Left lung (tissue), 4 donors: ENCODE measurements at regions not wholly inside any gene's neighbourhood (a gene's known extent, or its start where the extent isn't known, plus 50 kb on each side); places are given as distances from the start of the nearest gene placed in this dataset.
A peak's percentile ranks its signal among the peaks of the same experiment; 100 is the strongest.

ENCODE experiments used
- ATAC-seq: fragments of 200-7000 bp; cut with Tn5 transposase; one replicate; pipeline ENCODE4 v1.9.1; 2020; ENCODE audit warnings: moderate library complexity
- DNase-seq, 4 donors: peaks; one replicate each; pipeline ENCODE4 v3.0.0-alpha.2; 2013 to 2020
- H3K27ac ChIP-seq, 2 donors: fragments of 200-600 bp; sonication (generic) in 1 of 2; one replicate each; pipeline versions ENCODE4 v1.5.0 to v1.8.0; 2020 to 2021
- H3K27me3 ChIP-seq, 2 donors: fragments of 200-600 bp; sonication (generic) in 1 of 2; one replicate each; pipeline versions ENCODE4 v1.5.0 to v1.8.0; 2020 to 2021
- H3K36me3 ChIP-seq, 2 donors: fragments of 200-600 bp; sonication (generic) in 1 of 2; one replicate each; pipeline versions ENCODE4 v1.5.0 to v1.8.0; 2020 to 2021
- H3K4me1 ChIP-seq, 2 donors: fragments of 200-600 bp; one replicate each; pipeline ENCODE4 v1.8.0; 2021
- H3K4me3 ChIP-seq, 2 donors: fragments of 200-600 bp; sonication (generic) in 1 of 2; one replicate each; pipeline versions ENCODE4 v1.5.0 to v1.8.0; 2020 to 2021; ENCODE audit warnings: mild to moderate bottlenecking in 1 of 2
- H3K9me3 ChIP-seq, 2 donors: fragments of 200-600 bp; sonication (generic) in 1 of 2; one replicate each; pipeline versions ENCODE4 v1.5.0 to v1.8.0; 2020 to 2021
- intact Hi-C, 2 donors: fragments of 100-400 bp; cut with DNase I; formaldehyde crosslinking; loops; one replicate each; pipeline versions ENCODE4 v1.11.2 to v1.14.2; 2022
- TF ChIP-seq, protein P1 (sequence below), 2 donors: fragments of 200-600 bp; sonication (generic) in 1 of 2; IDR thresholded peaks; one replicate each; pipeline versions ENCODE4 v1.5.0 to v1.8.0; 2021; ENCODE audit warnings: antibody characterized with exemption in 2 of 2
- donor health status: DM: no; HTN: yes; CAD: no.
- donor health status: DM: no; HTN: no; CAD: no.

GRCh38 chr5:61253547-61253946 lies 78.5 kb upstream of the ZSWIM6 start:
- no peak for DNase-seq
- Histone ChIP-seq H3K27ac (no peak overlapping the region), H3K9me3 (peaks cover 0 to 3% of the 10 kb centered on the region in 2 donors), H3K4me1 (peaks cover 0 to 7% of the 10 kb centered on the region in 2 donors), H3K4me3 (no peak overlapping the region), H3K36me3 (no peaks in the 10 kb centered on the region), H3K27me3 (no peaks in the 10 kb centered on the region)
- no peak for ATAC-seq
- intact Hi-C loops, result no loop called here
- TF ChIP-seq, protein P1, sequence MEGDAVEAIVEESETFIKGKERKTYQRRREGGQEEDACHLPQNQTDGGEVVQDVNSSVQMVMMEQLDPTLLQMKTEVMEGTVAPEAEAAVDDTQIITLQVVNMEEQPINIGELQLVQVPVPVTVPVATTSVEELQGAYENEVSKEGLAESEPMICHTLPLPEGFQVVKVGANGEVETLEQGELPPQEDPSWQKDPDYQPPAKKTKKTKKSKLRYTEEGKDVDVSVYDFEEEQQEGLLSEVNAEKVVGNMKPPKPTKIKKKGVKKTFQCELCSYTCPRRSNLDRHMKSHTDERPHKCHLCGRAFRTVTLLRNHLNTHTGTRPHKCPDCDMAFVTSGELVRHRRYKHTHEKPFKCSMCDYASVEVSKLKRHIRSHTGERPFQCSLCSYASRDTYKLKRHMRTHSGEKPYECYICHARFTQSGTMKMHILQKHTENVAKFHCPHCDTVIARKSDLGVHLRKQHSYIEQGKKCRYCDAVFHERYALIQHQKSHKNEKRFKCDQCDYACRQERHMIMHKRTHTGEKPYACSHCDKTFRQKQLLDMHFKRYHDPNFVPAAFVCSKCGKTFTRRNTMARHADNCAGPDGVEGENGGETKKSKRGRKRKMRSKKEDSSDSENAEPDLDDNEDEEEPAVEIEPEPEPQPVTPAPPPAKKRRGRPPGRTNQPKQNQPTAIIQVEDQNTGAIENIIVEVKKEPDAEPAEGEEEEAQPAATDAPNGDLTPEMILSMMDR (IDR thresholded peaks at IDR 0.05), result no peak

DNA sequence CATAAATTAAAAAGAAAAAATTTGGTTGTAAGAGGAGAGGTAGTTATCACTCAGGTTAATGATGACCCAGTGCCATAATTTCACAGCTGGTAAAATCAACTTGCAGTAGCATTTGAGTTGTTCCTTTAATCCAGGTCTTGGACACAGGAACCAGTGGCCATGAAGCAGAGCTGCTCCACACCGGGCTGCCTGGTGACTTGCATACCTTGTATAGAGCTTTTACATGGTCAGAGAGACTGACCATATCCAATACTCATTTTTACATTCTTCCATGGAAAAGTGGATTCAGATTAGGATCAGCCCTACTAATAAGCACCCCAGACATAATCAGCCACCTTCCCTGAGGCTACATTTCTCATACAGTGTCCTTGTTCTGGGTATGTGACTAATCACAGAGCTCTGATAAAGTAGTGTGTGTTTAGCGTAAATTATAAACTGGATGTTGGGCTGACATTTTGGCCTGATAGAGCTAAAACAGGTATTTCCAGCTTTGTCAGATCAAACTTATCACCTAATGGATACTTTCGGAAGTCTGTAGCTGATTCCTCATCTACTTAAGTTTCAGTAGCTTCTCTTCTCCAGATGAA lies 77.0 kb upstream of the ZSWIM6 start:
- intact Hi-C loops, result no loop called here
- H3K9me3 ChIP-seq, result peaks cover 0 to under 1% of the 10 kb centered on the region in 2 donors
- DNase-seq (peak in 1 of 4 donors; percentile 20), ATAC-seq (peak; percentile 38)
- H3K36me3 ChIP-seq, result no peaks in the 10 kb centered on the region
- H3K4me1 ChIP-seq, result peaks cover 0 to 7% of the 10 kb centered on the region in 2 donors
- no peaks in the 10 kb centered on the region for H3K27me3 ChIP-seq
- H3K27ac ChIP-seq, result no peak overlapping the region
- H3K4me3 ChIP-seq, result no peak overlapping the region
- TF ChIP-seq, protein P1 (IDR thresholded peaks at IDR 0.05), result no peak

GRCh38 chr5:61256474-61256873 lies 75.6 kb upstream of the ZSWIM6 start:
- intact Hi-C loops, result no loop called here
- Histone ChIP-seq H3K27ac (peak overlapping the region in 1 of 2 donors; percentile 54), H3K36me3 (no peaks in the 10 kb centered on the region), H3K4me3 (no peak overlapping the region), H3K4me1 (peaks cover 5 to 7% of the 10 kb centered on the region in 2 donors), H3K9me3 (no peaks in the 10 kb centered on the region), H3K27me3 (no peaks in the 10 kb centered on the region)
- TF ChIP-seq, protein P1 (IDR thresholded peaks at IDR 0.05), result no peak
- peak; percentile 90 for ATAC-seq
- peak in 3 of 4 donors; percentile 15 to 86 (median 80) for DNase-seq

- Histone ChIP-seq H3K4me1 (peaks cover 7 to 12% of the 10 kb centered on the region in 2 donors), H3K27ac (no peak overlapping the region), H3K9me3 (no peaks in the 10 kb centered on the region), H3K27me3 (no peaks in the 10 kb centered on the region), H3K36me3 (no peaks in the 10 kb centered on the region), H3K4me3 (no peak overlapping the region)
- intact Hi-C loops, result no loop called here
- no peak for DNase-seq
- TF ChIP-seq, protein P1 (IDR thresholded peaks at IDR 0.05), result no peak
- ATAC-seq, result no peak
Measured at GRCh38 chr5:61257421-61257820, 74.6 kb upstream of the ZSWIM6 start.

DNA sequence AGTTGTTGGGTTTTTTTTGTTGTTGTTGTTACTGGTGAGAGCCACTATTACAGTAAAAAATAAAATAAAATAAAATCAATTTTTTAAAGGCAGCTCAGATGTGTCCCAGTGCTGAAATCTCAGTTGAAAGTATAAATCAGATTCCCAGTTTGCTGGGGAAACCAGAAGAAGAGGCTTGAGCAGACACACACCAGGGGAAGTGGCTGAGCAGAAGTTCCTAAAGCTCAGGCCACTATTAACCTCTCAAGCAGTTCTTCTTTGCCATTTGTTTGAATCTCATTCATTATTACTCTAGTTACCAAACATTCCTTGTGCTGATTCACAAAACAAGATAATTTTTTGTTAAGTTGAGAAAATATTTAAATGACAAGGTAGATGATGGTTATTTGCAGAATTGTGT lies 70.9 kb upstream of the ZSWIM6 start:
- intact Hi-C loops, result no loop called here
- TF ChIP-seq, protein P1 (IDR thresholded peaks at IDR 0.05), result no peak
- no peak for DNase-seq

More for the DNA sequence above, 70.9 kb upstream of the ZSWIM6 start:
- no peak overlapping the region for H3K27ac ChIP-seq
- ATAC-seq, result no peak
- no peaks in the 10 kb centered on the region for H3K27me3 ChIP-seq
- peaks cover 9 to 30% of the 10 kb centered on the region in 2 donors for H3K4me1 ChIP-seq
- H3K9me3 ChIP-seq, result no peaks in the 10 kb centered on the region
- H3K36me3 ChIP-seq, result no peaks in the 10 kb centered on the region
- no peak overlapping the region for H3K4me3 ChIP-seq
